CD4-positive, alpha-beta T cell treated with Interferon alpha-2 for 1 hour (primary cell): ENCODE measurements at regions not wholly inside any gene's neighbourhood (a gene's known extent, or its start where the extent isn't known, plus 50 kb on each side); places are given as distances from the start of the nearest gene placed in this dataset.
"Not testable (repeated sequence)": the region's sequence is repeated elsewhere in the genome, so short reads cannot be mapped to it uniquely, and the experiment has no call there.

ENCODE experiments used
- DNase-seq, 2 donors: peaks; one replicate each; pipeline ENCODE4 v3.0.0-alpha.2; 2020 to 2022

DNA sequence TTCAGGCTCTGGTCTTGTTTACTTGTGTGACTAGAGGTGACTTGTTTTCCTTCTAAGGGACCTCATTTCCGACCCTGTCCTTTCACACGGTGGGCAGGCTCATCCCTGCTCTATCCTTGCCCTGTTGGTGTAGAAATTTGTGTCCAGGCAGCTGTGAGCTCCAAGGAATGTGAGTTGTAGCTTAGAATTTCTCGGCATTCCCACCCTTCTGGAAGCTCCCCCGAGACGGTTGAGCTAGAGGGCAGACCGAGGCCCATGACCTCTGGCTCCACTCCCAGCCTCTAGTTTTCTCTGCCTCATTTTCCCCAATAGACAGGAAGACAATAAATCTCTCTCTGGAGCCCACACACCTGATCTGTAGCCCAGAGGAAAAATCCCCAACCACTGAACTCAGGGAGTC lies 100.9 kb downstream of the NAV1 start:
- DNase-seq: no peak

DNA sequence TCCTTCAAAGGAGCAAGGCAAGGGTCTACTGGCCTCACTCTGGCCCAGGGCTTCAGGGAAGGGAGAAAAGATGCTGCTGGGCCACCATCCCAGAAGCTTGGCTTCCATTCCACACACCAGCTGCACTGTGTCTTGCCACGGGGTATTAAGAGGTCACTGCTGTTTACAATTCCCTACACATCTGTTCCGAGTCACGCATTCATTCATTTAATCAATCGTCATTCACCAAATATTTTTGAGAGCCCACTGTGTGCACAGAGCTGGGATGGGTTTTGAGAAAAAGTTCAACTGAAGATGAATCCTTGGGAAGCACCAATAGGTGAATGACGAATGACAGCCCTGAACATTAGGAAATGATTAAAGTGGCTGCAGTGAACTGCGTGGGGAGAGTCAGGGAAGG lies 101.7 kb downstream of the NAV1 start:
- no peak for DNase-seq

DNA sequence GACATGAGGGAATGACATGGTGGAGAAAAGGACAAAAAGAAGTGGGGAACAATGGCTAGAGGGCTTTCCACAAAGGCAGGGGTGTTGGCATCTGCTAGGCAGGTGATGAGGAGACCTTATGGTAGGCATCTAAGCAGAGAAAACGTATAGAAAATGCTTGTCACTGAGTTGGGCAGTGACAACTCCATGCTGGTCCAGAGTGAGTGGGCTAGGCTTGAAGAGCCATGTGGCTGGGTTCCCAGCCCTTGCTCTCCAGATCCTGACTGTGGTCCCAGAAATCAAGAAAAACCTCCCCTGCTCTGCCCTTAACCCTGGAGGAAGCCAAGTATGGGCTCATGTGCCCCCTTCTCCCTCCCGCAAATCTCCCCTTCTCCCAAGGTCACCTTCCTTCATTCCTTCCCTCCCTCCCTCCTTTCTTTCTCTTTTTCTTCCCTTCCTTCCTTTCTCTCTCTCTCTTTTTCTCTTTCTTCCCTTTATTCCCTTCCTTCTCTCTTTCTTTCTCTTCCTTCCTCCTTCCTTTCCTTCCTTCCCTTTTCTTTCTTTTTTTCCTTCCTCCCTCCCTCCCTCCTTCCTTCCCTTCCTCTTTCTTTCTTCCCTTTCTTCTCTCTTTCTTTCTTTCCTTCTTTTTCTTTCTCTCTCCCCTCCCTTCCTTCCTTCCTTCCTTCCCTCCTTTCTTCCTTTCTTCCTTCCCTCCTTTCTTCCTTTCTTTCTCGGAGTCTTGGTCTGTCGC lies 102.8 kb downstream of the NAV1 start:
- DNase-seq: no peak

DNA sequence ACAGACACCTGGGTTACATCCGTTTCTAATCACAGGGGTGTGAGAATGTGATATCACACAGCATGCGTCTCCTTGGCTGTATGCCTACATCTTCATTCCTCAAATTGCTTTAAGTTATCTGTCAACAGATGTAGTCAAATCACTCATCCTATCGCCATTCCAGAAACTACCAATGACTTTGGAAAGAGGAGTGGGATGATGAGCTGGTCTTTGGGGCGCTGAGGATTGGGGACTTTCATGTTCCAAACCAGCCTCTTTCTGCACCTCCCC lies 104.8 kb downstream of the NAV1 start:
- no peak for DNase-seq

DNA sequence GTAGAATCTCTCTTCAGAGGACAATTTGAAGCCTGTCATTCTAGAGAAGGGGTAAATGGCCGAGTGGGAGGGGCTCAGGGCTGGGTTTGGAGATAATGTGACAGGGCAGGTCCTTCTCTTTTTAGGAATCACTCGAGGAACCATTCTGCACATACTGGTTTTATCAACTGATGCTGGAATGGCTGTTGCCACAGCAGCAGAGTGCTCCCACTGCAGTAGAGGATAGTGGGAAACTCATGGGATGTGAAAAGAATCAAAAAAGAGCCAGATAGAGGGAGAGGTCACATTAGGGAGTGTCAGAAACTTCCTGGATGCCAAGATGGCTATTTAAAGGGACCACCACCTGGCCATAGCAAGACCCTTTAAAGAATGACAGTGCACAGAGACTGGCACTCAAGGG lies 105.3 kb downstream of the NAV1 start:
- DNase-seq: no peak

DNA sequence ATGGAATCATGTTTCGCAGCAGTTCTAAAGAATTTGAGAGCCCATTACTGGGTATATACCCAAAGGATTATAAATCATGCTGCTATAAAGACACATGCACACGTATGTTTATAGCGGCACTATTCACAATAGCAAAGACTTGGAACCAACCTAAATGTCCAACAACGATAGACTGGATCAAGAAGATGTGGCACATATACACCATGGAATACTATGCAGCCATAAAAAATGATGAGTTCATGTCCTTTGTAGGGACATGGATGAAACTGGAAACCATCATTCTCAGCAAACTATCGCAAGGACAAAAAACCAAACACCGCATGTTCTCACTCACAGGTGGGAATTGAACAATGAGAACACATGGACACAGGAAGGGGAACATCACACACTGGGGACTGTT lies 106.1 kb downstream of the NAV1 start:
- DNase-seq: not testable (repeated sequence)

DNA sequence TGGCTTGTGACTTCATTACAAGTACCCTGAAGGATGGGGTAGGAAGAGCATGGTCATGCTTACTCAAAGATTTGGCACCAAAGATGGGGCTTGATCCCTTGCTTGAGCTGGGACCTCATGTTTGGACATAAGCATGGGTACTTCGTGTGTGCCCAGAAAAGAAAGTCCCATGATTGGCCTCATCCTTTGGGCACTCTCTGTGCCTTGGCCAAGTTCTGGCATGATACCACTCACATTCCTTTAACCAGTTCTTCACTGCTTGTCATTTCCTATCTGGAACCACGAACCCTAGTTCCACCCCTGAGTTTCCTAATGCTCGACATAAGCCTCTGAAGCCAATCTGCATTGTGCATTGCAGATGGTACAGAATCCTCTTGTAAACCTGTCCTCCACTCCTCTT lies 107.0 kb downstream of the NAV1 start:
- no peak for DNase-seq

DNA sequence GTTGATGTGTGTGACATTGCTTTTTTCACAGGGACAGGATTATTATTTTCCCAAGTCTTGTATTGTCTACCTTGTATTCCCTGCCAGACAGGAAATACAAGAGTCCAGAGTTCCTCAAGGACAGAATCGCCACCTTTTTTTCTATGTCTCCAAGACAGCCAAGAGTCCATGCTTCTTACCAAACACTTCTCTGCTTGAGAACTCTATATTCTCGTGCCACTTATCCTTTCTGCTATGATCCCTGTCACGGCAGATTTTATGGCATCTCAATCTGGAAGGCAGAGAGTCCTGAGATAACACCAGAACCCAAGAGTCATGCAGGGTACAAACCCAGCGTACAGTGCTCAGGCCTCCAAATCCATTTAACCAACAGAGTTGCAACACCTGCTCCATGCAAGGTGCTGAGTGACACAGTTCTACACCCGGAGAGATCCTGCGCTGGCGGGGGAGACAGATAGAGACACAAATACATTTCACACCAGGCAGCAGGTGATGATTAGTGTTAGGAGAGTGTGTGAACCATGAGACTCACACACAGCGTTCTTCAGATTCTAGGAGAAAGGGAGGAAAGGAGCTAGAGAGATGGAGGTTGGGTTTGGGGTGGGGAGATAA lies 107.6 kb downstream of the NAV1 start:
- no peak for DNase-seq

DNA sequence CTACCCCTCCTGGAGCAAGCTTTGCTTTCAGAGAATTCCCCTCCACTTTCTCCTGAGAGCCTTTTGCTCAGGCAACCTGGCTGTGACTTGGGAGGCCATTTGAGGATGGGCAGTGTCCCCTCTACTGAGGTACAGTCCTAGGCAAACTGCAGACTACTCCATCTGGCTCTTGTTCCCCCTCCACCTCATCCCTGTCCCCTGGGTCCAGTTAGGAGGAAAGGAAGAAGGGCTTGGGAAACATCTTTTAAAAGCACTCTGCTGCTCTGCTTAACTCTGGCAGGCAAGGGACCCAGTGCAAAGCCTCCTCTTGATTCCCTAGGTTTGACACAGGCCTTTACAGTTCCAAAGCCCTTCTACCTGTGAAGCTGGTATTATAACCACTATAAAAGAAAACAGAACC lies 108.2 kb downstream of the NAV1 start:
- no peak for DNase-seq

DNA sequence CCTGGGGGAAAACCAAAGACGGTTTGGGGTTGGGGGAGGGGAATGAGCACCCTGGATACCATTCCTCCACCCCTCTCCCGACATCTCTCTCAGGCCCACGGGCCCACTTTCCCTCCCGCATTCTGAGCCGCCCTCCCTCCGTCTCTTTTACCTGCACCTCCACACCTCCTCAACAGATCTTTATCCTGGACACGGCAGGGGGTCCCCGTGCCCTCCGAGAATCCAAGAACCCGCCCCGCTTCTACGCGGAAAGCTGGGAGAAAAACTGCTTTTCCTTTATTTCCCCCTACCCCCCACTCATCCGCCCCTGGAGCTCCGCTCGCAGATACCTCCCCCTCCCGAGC lies 108.8 kb downstream of the NAV1 start:
- no peak for DNase-seq

DNA sequence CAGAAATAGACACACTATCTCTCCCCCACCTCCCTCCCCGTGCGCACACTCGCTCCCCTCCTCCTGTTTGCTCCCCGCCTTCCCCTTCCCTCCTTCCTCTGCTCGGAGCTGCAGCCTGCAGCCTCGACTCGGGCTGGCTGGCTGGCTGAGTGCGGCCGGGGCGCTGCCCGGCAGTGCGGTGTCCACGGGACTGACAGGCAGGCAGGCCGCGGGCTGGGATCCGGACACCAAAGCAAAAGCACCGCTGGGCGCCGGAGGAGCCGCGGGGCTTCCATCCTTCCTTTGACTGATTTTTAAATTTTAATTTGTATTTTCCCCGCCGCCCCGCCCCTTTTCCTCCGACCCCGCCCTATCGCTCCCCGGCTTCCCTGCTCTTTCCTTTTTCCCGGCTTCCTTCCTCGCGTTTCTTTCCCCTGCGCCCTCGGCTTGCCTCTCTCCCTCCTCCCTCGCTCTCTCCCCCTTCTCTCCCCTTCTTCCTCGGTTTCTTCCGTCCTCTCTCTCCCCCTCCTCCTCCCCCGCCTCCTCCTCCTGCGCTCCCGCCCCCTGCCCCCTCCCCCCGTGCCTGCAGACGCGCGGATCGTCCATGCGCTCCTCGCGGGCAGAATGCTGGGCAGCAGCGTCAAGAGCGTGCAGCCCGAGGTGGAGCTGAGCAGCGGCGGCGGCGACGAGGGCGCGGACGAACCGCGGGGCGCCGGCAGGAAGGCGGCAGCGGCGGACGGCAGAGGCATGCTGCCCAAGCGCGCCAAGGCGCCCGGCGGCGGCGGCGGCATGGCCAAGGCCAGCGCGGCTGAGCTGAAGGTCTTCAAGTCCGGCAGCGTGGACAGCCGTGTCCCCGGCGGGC lies 109.4 kb downstream of the NAV1 start:
- no peak for DNase-seq

DNA sequence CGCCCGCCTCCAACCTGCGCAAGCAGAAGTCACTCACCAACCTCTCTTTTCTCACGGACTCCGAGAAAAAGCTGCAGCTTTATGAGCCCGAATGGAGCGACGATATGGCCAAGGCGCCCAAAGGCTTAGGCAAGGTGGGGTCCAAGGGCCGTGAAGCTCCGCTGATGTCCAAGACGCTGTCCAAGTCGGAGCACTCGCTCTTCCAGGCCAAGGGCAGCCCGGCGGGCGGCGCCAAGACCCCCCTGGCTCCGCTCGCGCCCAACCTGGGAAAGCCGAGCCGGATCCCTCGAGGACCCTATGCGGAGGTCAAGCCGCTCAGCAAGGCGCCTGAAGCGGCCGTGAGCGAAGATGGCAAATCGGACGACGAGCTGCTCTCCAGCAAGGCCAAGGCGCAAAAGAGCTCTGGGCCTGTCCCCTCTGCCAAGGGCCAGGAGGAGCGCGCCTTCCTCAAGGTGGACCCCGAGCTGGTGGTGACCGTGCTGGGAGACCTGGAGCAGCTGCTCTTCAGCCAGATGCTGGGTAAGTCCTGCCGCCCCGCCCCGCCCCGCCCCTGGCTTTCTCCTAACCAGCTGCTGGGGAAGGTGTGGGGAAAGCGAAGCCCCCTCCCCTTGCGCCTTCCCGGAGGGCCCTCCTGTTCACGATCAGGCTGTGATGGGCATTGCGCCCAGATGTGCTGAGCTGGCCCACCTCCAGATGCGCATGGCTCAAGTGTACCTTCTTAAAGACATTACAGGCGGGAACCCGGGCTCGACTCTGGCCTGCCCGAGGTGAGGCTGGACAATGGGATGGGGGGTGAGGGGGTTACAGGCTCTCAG lies 110.2 kb downstream of the NAV1 start:
- no peak for DNase-seq

DNA sequence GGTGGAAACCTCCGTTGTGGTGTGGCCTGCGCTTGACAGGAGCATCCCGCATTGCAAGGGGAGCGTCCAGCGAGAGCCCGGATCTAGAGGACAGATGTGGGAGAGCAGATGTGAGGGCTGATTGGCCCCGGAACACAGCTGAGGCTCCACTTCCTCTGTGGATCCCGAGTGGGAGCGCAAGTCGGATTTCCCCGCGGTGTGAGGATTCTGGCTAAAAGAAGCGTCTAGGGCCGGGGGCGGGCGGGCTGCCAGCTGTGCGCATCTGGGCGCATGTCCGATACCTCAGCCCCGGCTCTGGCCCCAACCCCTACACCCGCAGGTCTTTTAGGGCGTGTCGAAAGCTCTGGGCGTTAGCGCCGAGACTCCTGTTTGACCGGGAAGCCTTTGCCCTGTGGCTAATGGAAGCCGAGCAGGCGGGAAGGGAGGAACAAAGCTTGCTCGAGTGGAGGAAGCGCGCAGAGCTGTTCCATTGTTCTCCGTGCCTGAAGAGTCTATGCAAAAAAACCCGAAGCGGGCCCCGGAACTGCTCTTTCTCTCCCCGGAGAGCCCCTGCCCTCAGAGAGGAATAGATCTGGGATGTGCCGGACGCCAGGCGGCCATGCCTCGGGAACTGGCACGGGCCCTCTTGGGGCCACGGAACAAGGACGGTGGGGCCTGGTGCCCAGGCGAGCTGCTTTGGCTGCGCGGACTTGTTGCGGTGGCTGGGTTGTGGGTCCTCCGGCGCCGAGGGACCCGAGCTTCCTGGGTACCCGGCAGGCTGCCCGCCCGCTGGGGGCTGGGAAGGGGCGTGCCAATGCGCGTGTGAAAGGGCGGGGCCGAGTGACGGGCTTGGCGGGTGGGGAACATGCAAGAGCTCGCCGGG lies 111.1 kb downstream of the NAV1 start:
- no peak for DNase-seq

DNA sequence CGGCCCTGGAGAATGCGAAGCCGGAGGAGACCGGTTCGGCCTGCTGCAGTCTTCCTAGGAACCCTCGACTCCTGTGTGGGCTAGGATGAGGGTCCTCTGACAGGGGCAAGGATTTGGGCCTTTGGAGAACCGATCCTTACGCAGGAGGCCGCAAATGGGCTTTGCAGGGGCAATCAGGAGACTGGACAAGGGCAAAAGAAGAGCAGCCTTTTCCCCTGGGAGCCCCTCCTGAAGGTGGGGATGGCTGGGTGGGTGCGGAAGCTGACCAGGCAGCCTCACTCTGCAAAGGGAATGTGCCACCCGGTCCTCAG lies 111.7 kb downstream of the NAV1 start:
- no peak for DNase-seq

DNA sequence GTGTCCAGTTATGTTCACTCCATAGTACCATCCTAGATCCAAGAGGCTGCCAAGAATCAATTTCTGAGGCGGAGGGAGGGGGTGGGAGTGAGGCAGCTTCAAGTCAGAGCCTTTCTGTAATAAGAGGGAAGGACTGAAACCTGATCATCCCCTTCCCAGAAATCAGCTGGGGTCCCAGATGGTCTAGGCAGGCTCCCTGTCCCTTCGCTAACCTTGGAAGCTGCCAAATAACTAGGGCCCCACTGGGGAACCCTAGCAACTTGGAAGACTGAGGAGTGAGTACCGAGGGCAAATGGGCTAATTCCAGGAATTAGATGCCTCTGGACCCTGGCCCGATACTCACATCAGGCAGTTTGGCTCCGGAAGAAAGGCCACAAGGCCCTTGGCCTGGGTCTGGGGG lies 113.3 kb downstream of the NAV1 start:
- DNase-seq: no peak

DNA sequence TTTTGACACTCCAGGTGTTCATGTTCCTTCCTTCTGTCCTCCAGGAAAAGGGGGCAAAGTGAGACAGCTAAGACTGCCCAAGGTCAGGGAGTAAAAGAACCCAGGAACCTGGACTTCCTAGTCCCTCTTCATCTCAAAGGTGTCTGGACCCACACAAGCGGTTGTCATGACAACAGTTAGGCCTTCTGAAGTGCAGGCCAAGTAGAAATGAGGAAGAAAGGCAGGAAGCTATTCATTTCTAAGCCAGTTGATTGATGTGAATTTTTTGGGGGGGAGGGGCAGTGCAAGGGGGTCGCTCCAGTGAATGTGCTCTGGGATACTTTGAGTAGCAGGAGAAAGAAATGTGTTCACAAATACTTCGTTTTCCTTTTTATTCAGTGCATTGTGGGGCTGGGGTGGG lies 114.3 kb downstream of the NAV1 start:
- no peak for DNase-seq

DNA sequence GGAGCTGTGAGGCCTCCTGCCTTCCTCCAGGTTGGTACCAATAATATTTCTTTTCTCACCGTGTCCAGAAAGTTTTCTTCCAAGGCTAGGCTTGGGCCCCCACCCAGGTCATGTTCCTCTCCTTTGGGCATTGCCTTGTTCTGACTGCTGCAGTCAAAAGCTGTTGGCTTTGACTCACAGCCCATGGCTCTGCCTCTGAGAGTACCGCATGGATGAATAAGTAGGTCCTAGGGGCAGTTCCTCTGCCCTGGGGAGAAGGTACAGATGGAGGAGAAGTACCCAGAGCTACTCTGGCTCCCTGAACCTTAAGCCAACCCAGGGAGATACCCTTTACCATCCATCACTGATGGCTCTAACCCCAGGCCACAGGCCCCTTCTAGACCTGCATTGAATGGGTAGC lies 115.0 kb downstream of the NAV1 start:
- no peak for DNase-seq

DNA sequence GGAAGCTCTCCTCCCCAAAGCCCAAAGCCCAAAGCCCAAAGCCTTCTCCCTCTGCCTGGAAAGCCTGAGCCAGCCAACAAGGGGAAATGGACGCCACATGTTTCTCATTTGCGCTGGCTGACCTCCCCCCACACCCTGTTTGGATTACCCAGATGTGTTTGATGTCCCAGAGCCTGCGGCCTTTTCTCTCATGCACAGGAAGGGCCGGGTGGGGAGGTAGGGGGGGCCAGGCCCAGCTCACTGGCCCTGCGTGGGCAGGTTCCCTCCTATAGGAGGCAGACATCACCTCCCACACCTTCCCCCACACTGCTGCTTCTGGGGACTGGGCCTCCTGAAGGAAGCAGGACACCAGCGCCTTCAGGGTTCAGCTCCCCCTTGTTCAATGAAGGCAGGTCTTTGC lies 116.3 kb downstream of the NAV1 start:
- DNase-seq: no peak

DNA sequence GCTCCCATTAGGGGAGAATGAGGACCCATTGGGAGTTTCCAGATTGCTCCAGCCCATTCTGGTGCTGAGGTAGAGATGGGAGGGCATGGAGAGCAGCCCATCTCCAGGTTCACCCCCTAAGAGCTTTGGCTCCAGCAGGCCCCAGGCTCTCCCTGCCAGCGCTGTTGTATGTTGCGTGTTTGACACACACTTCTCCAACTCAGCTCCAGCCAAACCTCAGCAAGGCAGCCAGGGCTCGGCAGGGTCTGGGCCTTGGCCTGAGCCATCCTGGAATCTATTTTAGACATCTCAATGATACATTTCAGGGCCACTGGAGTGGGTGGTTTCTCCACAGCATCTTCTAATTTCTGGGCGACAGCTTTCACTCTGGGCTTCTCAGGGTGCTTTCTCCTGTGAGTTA lies 117.0 kb downstream of the NAV1 start:
- DNase-seq: no peak

DNA sequence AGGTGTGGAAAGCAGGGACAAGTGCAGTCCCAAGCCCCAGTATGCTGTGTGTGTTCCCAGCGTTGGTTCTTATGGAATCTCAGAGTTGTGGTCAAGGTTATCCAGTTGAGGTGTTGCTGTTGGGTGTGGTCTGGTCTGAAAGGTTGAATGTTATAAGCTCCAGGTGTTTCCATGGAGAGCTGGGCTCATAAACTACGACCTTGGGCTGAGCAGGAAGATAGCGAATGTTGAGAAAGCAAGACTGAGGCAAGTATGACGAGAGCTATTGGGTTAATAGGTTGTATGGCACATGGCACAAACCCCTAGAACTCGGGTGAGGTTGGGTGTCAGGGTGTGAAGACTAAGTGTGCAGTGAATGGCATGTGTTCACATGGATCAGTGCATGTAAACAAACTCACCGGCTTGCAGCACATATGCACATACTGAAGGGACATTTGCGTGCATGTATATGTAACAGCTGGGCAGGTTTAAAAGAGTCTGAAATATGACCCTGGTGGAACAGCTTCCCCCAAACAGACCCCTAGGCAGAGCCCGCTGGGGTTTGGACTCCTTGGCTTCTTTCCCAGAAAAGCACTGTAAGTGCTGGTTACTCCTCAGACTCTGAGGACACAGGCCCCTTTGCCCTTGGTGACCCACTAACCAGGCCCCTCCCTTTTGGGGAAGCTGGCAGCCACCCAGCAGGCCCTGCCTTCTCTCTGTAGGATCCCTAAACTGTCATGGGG lies 117.5 kb downstream of the NAV1 start:
- DNase-seq: no peak

DNA sequence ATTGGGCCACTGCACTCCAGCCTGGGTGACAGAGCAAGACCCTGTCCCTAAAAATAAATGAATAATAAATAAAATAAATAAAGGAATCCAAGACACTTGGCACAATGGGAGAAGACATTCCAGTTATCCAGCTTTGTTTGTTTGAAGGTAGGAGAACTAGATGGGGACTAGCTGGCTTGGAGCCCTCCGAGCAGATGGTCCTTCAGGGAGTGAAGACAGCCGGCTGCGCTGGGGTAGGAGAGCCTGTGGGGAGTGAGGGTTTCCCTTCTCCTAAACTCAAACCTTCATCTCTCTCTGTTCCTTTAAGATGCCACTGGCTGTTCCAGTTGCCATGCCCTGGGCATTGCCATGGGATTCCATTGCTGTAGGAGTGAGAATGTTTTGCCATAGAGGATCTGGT lies 120.6 kb downstream of the NAV1 start:
- DNase-seq: no peak
